ENCODE measurements at regions not wholly inside any gene's neighbourhood (a gene's known extent, or its start where the extent isn't known, plus 50 kb on each side); places are given as distances from the start of the nearest gene placed in this dataset.
A peak's percentile ranks its signal among the peaks of the same experiment; 100 is the strongest.

GRCh38 chr1:191913260-191913977 lies 244.8 kb upstream of the RGS18 start:
- no peak overlapping the region for H3K4me3 ChIP-seq (ENCODE audit: low read depth in 1 of 2, low read length in 2 of 2)
- H3K9me3 ChIP-seq (ENCODE audit: insufficient read depth, low read length, severe bottlenecking), result peaks cover 13% of the 10 kb centered on the region
- no peaks in the 10 kb centered on the region for H3K27me3 ChIP-seq (ENCODE audit: insufficient read depth, low read length, poor library complexity)
- no peaks in the 10 kb centered on the region for H3K79me2 ChIP-seq (ENCODE audit: insufficient read depth, low read length)
- no peak for ATAC-seq (ENCODE audit: insufficient read depth, low read depth)
- no peaks in the 10 kb centered on the region for H3K4me1 ChIP-seq (ENCODE audit: insufficient read depth, low read length)
- H3K36me3 ChIP-seq (ENCODE audit: insufficient read depth, low read length), result peaks cover 6% of the 10 kb centered on the region; the same call in 1 of the 2 replicates
- no peak overlapping the region for H3K9ac ChIP-seq (ENCODE audit: low read depth, low read length)
- no peak overlapping the region for H2AFZ ChIP-seq (ENCODE audit: low read depth, low read length)
- no peaks in the 10 kb centered on the region for H4K20me1 ChIP-seq (ENCODE audit: insufficient read depth, low read length)
- no peak overlapping the region for H3K4me2 ChIP-seq (ENCODE audit: insufficient read depth, low read length)
- no peak for TF ChIP-seq CTCF (IDR thresholded peaks at IDR 0.05; ENCODE audit: borderline replicate concordance, extremely low read depth, low read length, poor library complexity, severe bottlenecking)
- no peak for TF ChIP-seq EZH2 (IDR thresholded peaks at IDR 0.05; ENCODE audit: borderline replicate concordance, low read depth, low read length, severe bottlenecking)
- no peak overlapping the region for H3K27ac ChIP-seq (ENCODE audit: low read length)
- DNase-seq, result no peak

GRCh38 chr1:191929383-191929782 lies 228.9 kb upstream of the RGS18 start:
- H3K27me3 ChIP-seq (ENCODE audit: insufficient read depth, low read length, poor library complexity), result no peaks in the 10 kb centered on the region
- no peaks in the 10 kb centered on the region for H3K36me3 ChIP-seq (ENCODE audit: insufficient read depth, low read length)
- no peak overlapping the region for H3K4me3 ChIP-seq (ENCODE audit: low read depth in 1 of 2, low read length in 2 of 2)
- 0 out of 2 replicates have a peak overlapping the region, but pooled peaks have one; percentile 44 for H2AFZ ChIP-seq (ENCODE audit: low read depth, low read length)
- TF ChIP-seq EZH2 (IDR thresholded peaks at IDR 0.05; ENCODE audit: borderline replicate concordance, low read depth, low read length, severe bottlenecking) (no peak), CTCF (IDR thresholded peaks at IDR 0.05; ENCODE audit: borderline replicate concordance, extremely low read depth, low read length, poor library complexity, severe bottlenecking) (peak; percentile 5)
- H4K20me1 ChIP-seq (ENCODE audit: insufficient read depth, low read length), result no peaks in the 10 kb centered on the region
- no peaks in the 10 kb centered on the region for H3K4me1 ChIP-seq (ENCODE audit: insufficient read depth, low read length)
- ATAC-seq (ENCODE audit: insufficient read depth, low read depth) (0 out of 3 replicates have a peak, but pooled peaks have one; percentile 12), DNase-seq (no peak)
- H3K9ac ChIP-seq (ENCODE audit: low read depth, low read length), result no peak overlapping the region
- H3K79me2 ChIP-seq (ENCODE audit: insufficient read depth, low read length), result no peaks in the 10 kb centered on the region
- no peak overlapping the region for H3K4me2 ChIP-seq (ENCODE audit: insufficient read depth, low read length)
- H3K9me3 ChIP-seq (ENCODE audit: insufficient read depth, low read length, severe bottlenecking), result no peaks in the 10 kb centered on the region
- H3K27ac ChIP-seq (ENCODE audit: low read length), result peak overlapping the region; percentile 20; the same call in 1 of the 2 replicates

GRCh38 chr1:191943684-191944083 lies 214.6 kb upstream of the RGS18 start:
- Histone ChIP-seq H3K4me1 (ENCODE audit: insufficient read depth, low read length) (no peaks in the 10 kb centered on the region), H3K36me3 (ENCODE audit: insufficient read depth, low read length) (no peaks in the 10 kb centered on the region), H3K4me3 (ENCODE audit: low read depth in 1 of 2, low read length in 2 of 2) (no peak overlapping the region), H3K9me3 (ENCODE audit: insufficient read depth, low read length, severe bottlenecking) (no peaks in the 10 kb centered on the region), H3K4me2 (ENCODE audit: insufficient read depth, low read length) (no peak overlapping the region), H4K20me1 (ENCODE audit: insufficient read depth, low read length) (no peaks in the 10 kb centered on the region), H3K79me2 (ENCODE audit: insufficient read depth, low read length) (no peaks in the 10 kb centered on the region), H3K9ac (ENCODE audit: low read depth, low read length) (no peak overlapping the region), H2AFZ (ENCODE audit: low read depth, low read length) (no peak overlapping the region), H3K27me3 (ENCODE audit: insufficient read depth, low read length, poor library complexity) (no peaks in the 10 kb centered on the region), H3K27ac (ENCODE audit: low read length) (no peak overlapping the region)
- ATAC-seq (ENCODE audit: insufficient read depth, low read depth), result no peak
- DNase-seq, result no peak
- no peak for TF ChIP-seq CTCF (IDR thresholded peaks at IDR 0.05; ENCODE audit: borderline replicate concordance, extremely low read depth, low read length, poor library complexity, severe bottlenecking)
- TF ChIP-seq EZH2 (IDR thresholded peaks at IDR 0.05; ENCODE audit: borderline replicate concordance, low read depth, low read length, severe bottlenecking), result no peak
